ENCODE measurements at regions not wholly inside any gene's neighbourhood (a gene's known extent, or its start where the extent isn't known, plus 50 kb on each side); places are given as distances from the start of the nearest gene placed in this dataset.
"Not testable (repeated sequence)": the region's sequence is repeated elsewhere in the genome, so short reads cannot be mapped to it uniquely, and the experiment has no call there.

- in situ Hi-C loops (cut with MboI; ENCODE audit: low sequenced_read_pairs), result no loop called here
- Histone ChIP-seq H3K36me3 (replicated peaks) (no peaks in the 10 kb centered on the region), H3K4me1 (no peaks in the 10 kb centered on the region), H3K4me3 (no peak overlapping the region), H3K9me3 (no peaks in the 10 kb centered on the region), H3K27me3 (ENCODE audit: low read depth) (no peaks in the 10 kb centered on the region)
- DNase-seq (ENCODE audit: low spot score in 2 of 2), result no peak
These were observed 362.6 kb upstream of the ID2 start for GRCh38 chr2:8319219-8319618.

GRCh38 chr2:8320311-8321066, 361.4 kb upstream of the ID2 start:
- no peaks in the 10 kb centered on the region for H3K4me1 ChIP-seq
- no peaks in the 10 kb centered on the region for H3K9me3 ChIP-seq
- H3K4me3 ChIP-seq, result no peak overlapping the region
- in situ Hi-C loops (cut with MboI; ENCODE audit: low sequenced_read_pairs), result no loop called here
- no peaks in the 10 kb centered on the region for H3K27me3 ChIP-seq (ENCODE audit: low read depth)
- H3K36me3 ChIP-seq (replicated peaks), result no peaks in the 10 kb centered on the region
- no peak for DNase-seq (ENCODE audit: low spot score in 2 of 2)

GRCh38 chr2:8322634-8323033, 359.2 kb upstream of the ID2 start:
- H3K36me3 ChIP-seq (replicated peaks), result no peaks in the 10 kb centered on the region
- H3K4me3 ChIP-seq, result no peak overlapping the region
- H3K27me3 ChIP-seq (ENCODE audit: low read depth), result no peaks in the 10 kb centered on the region
- in situ Hi-C loops (cut with MboI; ENCODE audit: low sequenced_read_pairs), result no loop called here
- DNase-seq (ENCODE audit: low spot score in 2 of 2), result no peak
- no peaks in the 10 kb centered on the region for H3K4me1 ChIP-seq
- H3K9me3 ChIP-seq, result no peaks in the 10 kb centered on the region

- Histone ChIP-seq H3K9me3 (no peaks in the 10 kb centered on the region), H3K36me3 (replicated peaks) (no peaks in the 10 kb centered on the region), H3K4me3 (no peak overlapping the region), H3K4me1 (no peaks in the 10 kb centered on the region), H3K27me3 (ENCODE audit: low read depth) (no peaks in the 10 kb centered on the region)
- in situ Hi-C loops (cut with MboI; ENCODE audit: low sequenced_read_pairs), result no loop called here
- DNase-seq (ENCODE audit: low spot score in 2 of 2), result no peak
These were observed 357.5 kb upstream of the ID2 start for GRCh38 chr2:8324164-8324856.

- no peaks in the 10 kb centered on the region for H3K27me3 ChIP-seq (ENCODE audit: low read depth)
- no peak for DNase-seq (ENCODE audit: low spot score in 2 of 2)
- H3K9me3 ChIP-seq, result no peaks in the 10 kb centered on the region
- in situ Hi-C loops (cut with MboI; ENCODE audit: low sequenced_read_pairs), result no loop called here
- H3K4me1 ChIP-seq, result no peaks in the 10 kb centered on the region
- no peaks in the 10 kb centered on the region for H3K36me3 ChIP-seq (replicated peaks)
- no peak overlapping the region for H3K4me3 ChIP-seq
These were observed 357.0 kb upstream of the ID2 start for GRCh38 chr2:8324901-8325300.

- DNase-seq (ENCODE audit: low spot score in 2 of 2), result no peak
- H3K4me1 ChIP-seq, result no peaks in the 10 kb centered on the region
- no peak overlapping the region for H3K4me3 ChIP-seq
- H3K27me3 ChIP-seq (ENCODE audit: low read depth), result no peaks in the 10 kb centered on the region
- in situ Hi-C loops (cut with MboI; ENCODE audit: low sequenced_read_pairs), result no loop called here
- H3K36me3 ChIP-seq (replicated peaks), result no peaks in the 10 kb centered on the region
- H3K9me3 ChIP-seq, result no peaks in the 10 kb centered on the region
These were observed 354.3 kb upstream of the ID2 start for GRCh38 chr2:8327371-8328100.

GRCh38 chr2:8328217-8328616, 353.6 kb upstream of the ID2 start:
- no peaks in the 10 kb centered on the region for H3K9me3 ChIP-seq
- no peak for DNase-seq (ENCODE audit: low spot score in 2 of 2)
- no peaks in the 10 kb centered on the region for H3K27me3 ChIP-seq (ENCODE audit: low read depth)
- in situ Hi-C loops (cut with MboI; ENCODE audit: low sequenced_read_pairs), result no loop called here
- H3K4me1 ChIP-seq, result no peaks in the 10 kb centered on the region
- no peak overlapping the region for H3K4me3 ChIP-seq
- no peaks in the 10 kb centered on the region for H3K36me3 ChIP-seq (replicated peaks)

GRCh38 chr2:8329660-8330622, 351.9 kb upstream of the ID2 start:
- no peaks in the 10 kb centered on the region for H3K27me3 ChIP-seq (ENCODE audit: low read depth)
- H3K4me3 ChIP-seq, result no peak overlapping the region
- DNase-seq (ENCODE audit: low spot score in 2 of 2), result no peak
- H3K9me3 ChIP-seq, result no peaks in the 10 kb centered on the region
- in situ Hi-C loops (cut with MboI; ENCODE audit: low sequenced_read_pairs), result no loop called here
- no peaks in the 10 kb centered on the region for H3K4me1 ChIP-seq
- H3K36me3 ChIP-seq (replicated peaks), result no peaks in the 10 kb centered on the region

GRCh38 chr2:8331068-8331467, 350.8 kb upstream of the ID2 start:
- in situ Hi-C loops (cut with MboI; ENCODE audit: low sequenced_read_pairs), result no loop called here
- no peaks in the 10 kb centered on the region for H3K9me3 ChIP-seq
- no peak overlapping the region for H3K4me3 ChIP-seq
- DNase-seq (ENCODE audit: low spot score in 2 of 2), result no peak
- no peaks in the 10 kb centered on the region for H3K4me1 ChIP-seq
- no peaks in the 10 kb centered on the region for H3K27me3 ChIP-seq (ENCODE audit: low read depth)
- no peaks in the 10 kb centered on the region for H3K36me3 ChIP-seq (replicated peaks)

GRCh38 chr2:8332646-8333045, 349.2 kb upstream of the ID2 start:
- Histone ChIP-seq H3K4me1 (no peaks in the 10 kb centered on the region), H3K36me3 (replicated peaks) (no peaks in the 10 kb centered on the region), H3K27me3 (ENCODE audit: low read depth) (no peaks in the 10 kb centered on the region), H3K4me3 (no peak overlapping the region), H3K9me3 (no peaks in the 10 kb centered on the region)
- in situ Hi-C loops (cut with MboI; ENCODE audit: low sequenced_read_pairs), result no loop called here
- DNase-seq (ENCODE audit: low spot score in 2 of 2), result no peak

GRCh38 chr2:8333177-8333831, 348.6 kb upstream of the ID2 start:
- Histone ChIP-seq H3K27me3 (ENCODE audit: low read depth) (no peaks in the 10 kb centered on the region), H3K4me3 (no peak overlapping the region), H3K9me3 (no peaks in the 10 kb centered on the region), H3K4me1 (no peaks in the 10 kb centered on the region), H3K36me3 (replicated peaks) (no peaks in the 10 kb centered on the region)
- in situ Hi-C loops (cut with MboI; ENCODE audit: low sequenced_read_pairs), result no loop called here
- no peak for DNase-seq (ENCODE audit: low spot score in 2 of 2)

- H3K27me3 ChIP-seq (ENCODE audit: low read depth); DNase-seq (ENCODE audit: low spot score in 2 of 2); in situ Hi-C loops (cut with MboI; ENCODE audit: low sequenced_read_pairs); H3K4me3 ChIP-seq; H3K4me1 ChIP-seq; H3K36me3 ChIP-seq (replicated peaks); H3K9me3 ChIP-seq: not testable (repeated sequence)
These were observed 348.0 kb upstream of the ID2 start for GRCh38 chr2:8333832-8334187.

- Histone ChIP-seq H3K9me3 (no peaks in the 10 kb centered on the region), H3K36me3 (replicated peaks) (no peaks in the 10 kb centered on the region), H3K4me1 (no peaks in the 10 kb centered on the region), H3K4me3 (no peak overlapping the region), H3K27me3 (ENCODE audit: low read depth) (no peaks in the 10 kb centered on the region)
- no peak for DNase-seq (ENCODE audit: low spot score in 2 of 2)
- in situ Hi-C loops (cut with MboI; ENCODE audit: low sequenced_read_pairs), result no loop called here
These were observed 347.0 kb upstream of the ID2 start for GRCh38 chr2:8334866-8335325.

Data from HAP-1 (cell line).